Transverse colon (tissue), 4 donors: ENCODE measurements at regions not wholly inside any gene's neighbourhood (a gene's known extent, or its start where the extent isn't known, plus 50 kb on each side); places are given as distances from the start of the nearest gene placed in this dataset.

ENCODE experiments used
- DNase-seq: peaks from one replicate; pipeline ENCODE4 v3.0.0-alpha.2; 2019
- H3K27ac ChIP-seq, 4 donors: fragments of 200-600 bp; sonication (generic); 2 replicates each; pipeline ENCODE4 v1.5.1; 2016 to 2018; ENCODE audit warnings: inconsistent platforms in 4 of 4
- H3K27me3 ChIP-seq: fragments of 200-600 bp; sonication (generic); 2 replicates; pipeline ENCODE4 v1.5.1; 2017; ENCODE audit warnings: inconsistent platforms
- H3K36me3 ChIP-seq, 4 donors: fragments of 200-600 bp; sonication (generic); 2 replicates each; pipeline ENCODE4 v1.5.1; 2017 to 2019; ENCODE audit warnings: inconsistent platforms in 4 of 4
- H3K4me1 ChIP-seq, 4 donors: fragments of 200-600 bp; sonication (generic); 2 replicates each; pipeline ENCODE4 v1.5.1; 2017 to 2020; ENCODE audit warnings: inconsistent platforms in 4 of 4
- H3K4me3 ChIP-seq, 4 donors: fragments of 200-600 bp; sonication (generic); 1 replicate in 1 of 4; 2 replicates in 3 of 4; pipeline versions ENCODE4 v1.5.1 to v1.6.1; 2017 to 2019; ENCODE audit warnings: inconsistent platforms in 4 of 4
- H3K9me3 ChIP-seq, 2 donors: fragments of 200-600 bp; sonication (generic); 2 replicates each; pipeline ENCODE4 v1.5.1; 2017 to 2019; ENCODE audit warnings: inconsistent platforms in 2 of 2
- EP300 ChIP-seq: sonication (generic); formaldehyde crosslinking; IDR thresholded peaks from one replicate; pipeline ENCODE4 v1.6.1; 2017; ENCODE audit warnings: antibody characterized with exemption, low read depth
- POLR2A ChIP-seq: fragments of 450-650 bp; IDR thresholded peaks from one replicate; pipeline ENCODE4 v1.6.1; 2016; ENCODE audit warnings: antibody characterized with exemption, mild to moderate bottlenecking, moderate library complexity
- POLR2AphosphoS5 ChIP-seq, 3 donors: sonication (generic); formaldehyde crosslinking; IDR thresholded peaks; one replicate each; pipeline ENCODE4 v1.6.1; 2016; ENCODE audit warnings: antibody characterized with exemption in 3 of 3
- WGBS, 2 donors: methylation state at CpG; one replicate each; pipeline ENCODE4 v1.1.5; 2018; ENCODE audit warnings: low coverage in 1 of 2; 5-methylcytosine and 5-hydroxymethylcytosine counted together
- in situ Hi-C, 4 donors: fragments of 200-750 bp; cut with MboI; loops; one replicate each; pipeline versions ENCODE4 v1.15.0 to v1.15.1; 2017; ENCODE audit warnings: low sequenced_read_pairs in 3 of 4, low pct_ligation_motif_present in 1 of 4, low pct_unique_long_range_greater_than_20kb in 1 of 4
- intact Hi-C: fragments of 100-400 bp; cut with DNase I; formaldehyde crosslinking; loops from one replicate; pipeline ENCODE4 v1.15.1; 2023; ENCODE audit warnings: low total_unique reads
- TF ChIP-seq, protein P1 (sequence below), 5 experiments: fragments of 200-600 bp in 3 of 5; fragments of 450-650 bp in 2 of 5; sonication (generic) in 3 of 5; IDR thresholded peaks; 1 replicate in 2 of 5; 2 replicates in 3 of 5; pipeline ENCODE4 v1.5.1; 2016 to 2017; ENCODE audit warnings: antibody characterized with exemption in 5 of 5, inconsistent platforms in 3 of 5, mild to moderate bottlenecking in 2 of 5, moderate library complexity in 1 of 5

DNA sequence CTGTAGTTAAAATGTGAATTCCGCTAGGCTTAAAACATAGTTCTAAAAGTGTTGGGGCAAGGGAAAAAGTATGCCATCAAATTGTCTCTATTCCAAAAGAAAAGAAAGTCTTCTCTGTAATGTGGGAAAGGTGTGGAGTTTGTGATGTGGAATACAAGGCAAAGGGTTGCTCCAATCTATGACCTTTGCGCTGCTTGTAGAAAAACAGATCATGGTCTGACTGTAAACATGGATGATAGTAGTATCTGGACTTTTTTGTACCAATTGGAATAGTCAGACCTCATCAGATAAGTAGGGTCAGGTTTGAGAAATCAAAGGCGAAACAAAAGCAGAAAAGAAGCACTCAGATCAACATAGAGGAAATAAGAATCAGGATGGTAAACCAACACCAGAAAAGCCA is 372.3 kb downstream of the TFEC start:
- H3K27me3 ChIP-seq = no peaks in the 10 kb centered on the region
- no peak overlapping the region for H3K4me3 ChIP-seq
- intact Hi-C loops (no loop called here), in situ Hi-C loops (no loop called here)
- H3K27ac ChIP-seq = no peak overlapping the region
- WGBS, 2 donors = 53 to 75% methylated on average over 3 of the region's 3 CpGs
- H3K4me1 ChIP-seq = no peaks in the 10 kb centered on the region
- DNase-seq = no peak
- no peaks in the 10 kb centered on the region for H3K36me3 ChIP-seq
- TF ChIP-seq POLR2AphosphoS5 (IDR thresholded peaks at IDR 0.05) (no peak), EP300 (no peak), POLR2A (no peak)
- TF ChIP-seq, protein P1, sequence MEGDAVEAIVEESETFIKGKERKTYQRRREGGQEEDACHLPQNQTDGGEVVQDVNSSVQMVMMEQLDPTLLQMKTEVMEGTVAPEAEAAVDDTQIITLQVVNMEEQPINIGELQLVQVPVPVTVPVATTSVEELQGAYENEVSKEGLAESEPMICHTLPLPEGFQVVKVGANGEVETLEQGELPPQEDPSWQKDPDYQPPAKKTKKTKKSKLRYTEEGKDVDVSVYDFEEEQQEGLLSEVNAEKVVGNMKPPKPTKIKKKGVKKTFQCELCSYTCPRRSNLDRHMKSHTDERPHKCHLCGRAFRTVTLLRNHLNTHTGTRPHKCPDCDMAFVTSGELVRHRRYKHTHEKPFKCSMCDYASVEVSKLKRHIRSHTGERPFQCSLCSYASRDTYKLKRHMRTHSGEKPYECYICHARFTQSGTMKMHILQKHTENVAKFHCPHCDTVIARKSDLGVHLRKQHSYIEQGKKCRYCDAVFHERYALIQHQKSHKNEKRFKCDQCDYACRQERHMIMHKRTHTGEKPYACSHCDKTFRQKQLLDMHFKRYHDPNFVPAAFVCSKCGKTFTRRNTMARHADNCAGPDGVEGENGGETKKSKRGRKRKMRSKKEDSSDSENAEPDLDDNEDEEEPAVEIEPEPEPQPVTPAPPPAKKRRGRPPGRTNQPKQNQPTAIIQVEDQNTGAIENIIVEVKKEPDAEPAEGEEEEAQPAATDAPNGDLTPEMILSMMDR (IDR thresholded peaks at IDR 0.05) = no peak
- H3K9me3 ChIP-seq = no peaks in the 10 kb centered on the region

DNA sequence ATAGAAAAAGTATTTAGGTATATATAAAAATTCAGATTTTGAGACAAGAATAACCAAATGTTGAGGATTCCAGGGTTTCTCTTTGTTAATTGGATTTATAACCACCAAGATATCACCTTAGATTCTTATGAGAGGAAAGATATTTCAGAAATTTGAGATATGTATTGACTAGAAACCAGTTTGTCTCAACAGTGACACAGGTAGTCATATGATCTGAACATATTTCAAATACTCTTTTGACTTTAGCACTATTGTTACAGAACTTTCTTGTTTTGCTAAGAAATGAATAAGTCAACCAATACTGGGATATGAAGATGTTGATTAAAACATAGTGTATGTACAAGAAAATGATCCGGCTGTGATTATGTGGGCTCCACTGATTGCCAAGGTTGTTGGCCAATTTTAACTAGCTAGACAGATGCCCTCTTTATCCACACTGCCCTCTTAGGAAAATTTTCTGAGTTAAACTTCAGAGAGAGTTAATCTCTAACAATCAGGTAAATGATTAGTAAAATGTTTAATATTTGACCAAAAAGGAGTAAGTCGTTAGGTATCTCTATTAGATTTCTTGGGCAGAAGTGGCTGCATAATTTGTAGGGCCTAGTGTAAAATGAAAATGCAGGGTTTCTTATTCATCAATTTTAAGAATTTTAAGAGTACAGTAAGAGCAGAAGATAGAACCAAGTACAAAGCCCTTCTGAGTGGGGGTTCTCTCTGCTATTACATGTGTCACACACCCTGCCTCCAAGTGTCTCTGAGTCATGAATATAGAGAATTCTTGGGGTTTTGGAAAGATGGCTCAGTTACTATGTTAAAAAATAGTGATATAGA is 376.0 kb downstream of the TFEC start:
- Histone ChIP-seq H3K9me3 (no peaks in the 10 kb centered on the region), H3K27ac (no peak overlapping the region), H3K4me3 (no peak overlapping the region), H3K4me1 (no peaks in the 10 kb centered on the region), H3K27me3 (no peaks in the 10 kb centered on the region), H3K36me3 (no peaks in the 10 kb centered on the region)
- WGBS, 2 donors = 62 to 87% methylated on average over 2 of the region's 2 CpGs
- in situ Hi-C loops (no loop called here), intact Hi-C loops (no loop called here)
- TF ChIP-seq, protein P1 (IDR thresholded peaks at IDR 0.05) = no peak
- TF ChIP-seq EP300 = no peak
- DNase-seq = no peak

DNA sequence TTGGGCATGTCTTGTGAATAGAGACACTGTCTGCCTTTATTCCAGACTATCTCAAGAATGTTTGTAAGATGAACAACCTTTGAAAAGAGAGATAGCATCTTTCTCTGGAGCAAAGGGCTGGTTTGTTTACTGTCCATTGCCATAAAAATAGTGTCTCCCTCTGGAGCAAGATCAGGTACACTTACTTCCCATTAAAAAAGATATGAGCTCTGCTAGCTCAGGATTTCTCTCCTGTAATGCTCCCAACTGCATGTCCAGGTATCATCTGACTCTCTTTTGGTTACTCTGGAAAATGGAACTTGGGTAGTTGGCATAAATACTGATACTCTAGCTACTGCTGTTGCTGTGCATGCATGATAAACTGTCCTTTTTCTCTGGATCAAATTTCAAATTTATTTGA is 381.1 kb downstream of the TFEC start:
- TF ChIP-seq, protein P1 (IDR thresholded peaks at IDR 0.05) = no peak
- TF ChIP-seq EP300 (no peak), POLR2AphosphoS5 (IDR thresholded peaks at IDR 0.05) (no peak), POLR2A (no peak)
- no peak overlapping the region for H3K27ac ChIP-seq
- no peak overlapping the region for H3K4me3 ChIP-seq
- no peaks in the 10 kb centered on the region for H3K27me3 ChIP-seq
- in situ Hi-C loops = no loop called here
- no peaks in the 10 kb centered on the region for H3K4me1 ChIP-seq
- intact Hi-C loops = no loop called here
- no peaks in the 10 kb centered on the region for H3K9me3 ChIP-seq
- DNase-seq = no peak
- no peaks in the 10 kb centered on the region for H3K36me3 ChIP-seq

DNA sequence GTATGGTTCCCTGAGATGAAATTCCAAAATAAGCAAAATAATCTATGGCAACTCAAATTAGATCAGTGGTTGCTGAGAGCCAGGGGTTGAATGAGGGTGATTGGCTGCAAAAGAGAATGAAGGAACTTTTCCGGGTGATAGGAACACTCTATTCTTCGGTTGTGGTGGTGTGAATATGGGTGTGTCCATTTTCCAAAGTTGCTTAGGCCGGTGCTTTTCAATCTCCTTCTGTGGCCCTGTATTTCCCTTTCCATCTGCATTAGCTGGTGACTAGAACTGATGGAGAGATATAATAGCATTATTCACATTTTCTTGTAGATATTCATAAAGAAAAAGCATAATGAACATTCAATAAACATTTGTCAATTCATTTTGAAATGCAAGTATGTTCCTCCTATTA is 382.9 kb downstream of the TFEC start:
- Histone ChIP-seq H3K27me3 (no peaks in the 10 kb centered on the region), H3K9me3 (no peaks in the 10 kb centered on the region), H3K4me1 (no peaks in the 10 kb centered on the region), H3K4me3 (no peak overlapping the region), H3K27ac (no peak overlapping the region), H3K36me3 (no peaks in the 10 kb centered on the region)
- WGBS, 2 donors = 88 to 89% methylated on average over 3 of the region's 3 CpGs
- DNase-seq = no peak
- in situ Hi-C loops (no loop called here), intact Hi-C loops (no loop called here)
- TF ChIP-seq POLR2A (no peak), EP300 (no peak), POLR2AphosphoS5 (IDR thresholded peaks at IDR 0.05) (no peak)
- TF ChIP-seq, protein P1 (IDR thresholded peaks at IDR 0.05) = no peak
